Peyer's patch (tissue), 4 donors: ENCODE measurements at regions not wholly inside any gene's neighbourhood (a gene's known extent, or its start where the extent isn't known, plus 50 kb on each side); places are given as distances from the start of the nearest gene placed in this dataset.
A peak's percentile ranks its signal among the peaks of the same experiment; 100 is the strongest.

Experiments used
- DNase-seq, 3 donors: peaks; one replicate each; pipeline ENCODE4 v3.0.0-alpha.2; 2017 to 2019
- H3K27ac ChIP-seq, 4 donors: fragments of 200-600 bp; sonication (generic); one replicate each; pipeline ENCODE4 v1.5.1; 2016 to 2019
- H3K27me3 ChIP-seq, 2 donors: fragments of 200-600 bp; sonication (generic); one replicate each; pipeline ENCODE4 v1.5.1; 2019
- H3K36me3 ChIP-seq, 3 donors: fragments of 200-600 bp; sonication (generic); one replicate each; pipeline ENCODE4 v1.5.1; 2016 to 2019
- H3K4me1 ChIP-seq, 4 donors: fragments of 200-600 bp; sonication (generic); one replicate each; pipeline ENCODE4 v1.5.1; 2016 to 2019
- H3K4me3 ChIP-seq, 4 donors: fragments of 200-600 bp; sonication (generic); 1 replicate in 3 of 4; 2 replicates in 1 of 4; pipeline ENCODE4 v1.5.1; 2016 to 2019; ENCODE audit warnings: mild to moderate bottlenecking in 1 of 4
- H3K9me3 ChIP-seq, 4 donors: fragments of 200-600 bp; sonication (generic); one replicate each; pipeline ENCODE4 v1.5.1; 2016 to 2019; ENCODE audit warnings: mild to moderate bottlenecking in 1 of 4
- CTCF ChIP-seq, 6 experiments: fragments of 450-650 bp in 4 of 6; fragments of 200-600 bp in 2 of 6; sonication (generic) in 1 of 6; IDR thresholded peaks; one replicate each; pipeline ENCODE4 v1.5.1; 2017 to 2019; ENCODE audit warnings: antibody characterized with exemption in 6 of 6, mild to moderate bottlenecking in 3 of 6, moderate library complexity in 1 of 6
- POLR2A ChIP-seq, 2 donors: fragments of 450-650 bp; IDR thresholded peaks; one replicate each; pipeline ENCODE4 v1.5.1; 2017; ENCODE audit warnings: antibody characterized with exemption in 2 of 2, mild to moderate bottlenecking in 2 of 2, moderate library complexity in 2 of 2

GRCh38 chr2:8625399-8626300 is 56.2 kb upstream of the ID2 start:
- H3K27ac ChIP-seq, result peak overlapping the region in 1 of 4 donors; percentile 63
- no peaks in the 10 kb centered on the region for H3K36me3 ChIP-seq
- H3K27me3 ChIP-seq, result no peaks in the 10 kb centered on the region
- H3K9me3 ChIP-seq, result no peaks in the 10 kb centered on the region
- H3K4me1 ChIP-seq, result peaks cover 0 to 31% (median 6%) of the 10 kb centered on the region in 4 donors
- H3K4me3 ChIP-seq, result no peak overlapping the region
- peak in 2 of 3 donors; percentile 36 to 45 for DNase-seq
- TF ChIP-seq CTCF (IDR thresholded peaks at IDR 0.05) (no peak), POLR2A (IDR thresholded peaks at IDR 0.05) (no peak)

GRCh38 chr2:8626572-8626971 is 55.3 kb upstream of the ID2 start:
- no peak for TF ChIP-seq CTCF (IDR thresholded peaks at IDR 0.05)
- TF ChIP-seq POLR2A (IDR thresholded peaks at IDR 0.05), result no peak
- Histone ChIP-seq H3K9me3 (no peaks in the 10 kb centered on the region), H3K4me3 (no peak overlapping the region), H3K36me3 (no peaks in the 10 kb centered on the region), H3K4me1 (peaks cover 0 to 31% (median 6%) of the 10 kb centered on the region in 4 donors), H3K27me3 (no peaks in the 10 kb centered on the region), H3K27ac (peak overlapping the region in 1 of 4 donors; percentile 78)
- peak in 2 of 3 donors; percentile 36 to 49 for DNase-seq

- Histone ChIP-seq H3K9me3 (no peaks in the 10 kb centered on the region), H3K4me1 (peaks cover 0 to 31% (median 6%) of the 10 kb centered on the region in 4 donors), H3K27ac (peak overlapping the region in 3 of 4 donors; percentile 32 to 78 (median 61)), H3K27me3 (no peaks in the 10 kb centered on the region), H3K4me3 (peak overlapping the region in 2 of 4 donors; percentile 4 to 6), H3K36me3 (no peaks in the 10 kb centered on the region)
- no peak for TF ChIP-seq POLR2A (IDR thresholded peaks at IDR 0.05)
- no peak for TF ChIP-seq CTCF (IDR thresholded peaks at IDR 0.05)
- DNase-seq, result peak in 2 of 3 donors; percentile 62 to 66
Observed at GRCh38 chr2:8627019-8627691, 54.7 kb upstream of the ID2 start.

- TF ChIP-seq CTCF (IDR thresholded peaks at IDR 0.05) (peak in 4 of 6 experiments; percentile 16 to 77 (median 62)), POLR2A (IDR thresholded peaks at IDR 0.05) (peak in 1 of 2 donors; percentile 17)
- Histone ChIP-seq H3K4me1 (peaks cover 0 to 31% (median 6%) of the 10 kb centered on the region in 4 donors), H3K36me3 (no peaks in the 10 kb centered on the region), H3K4me3 (peak overlapping the region in 2 of 4 donors; percentile 4 to 6), H3K9me3 (no peaks in the 10 kb centered on the region), H3K27me3 (no peaks in the 10 kb centered on the region), H3K27ac (peak overlapping the region in 3 of 4 donors; percentile 32 to 78 (median 61))
- peak in 2 of 3 donors; percentile 92 to 95 for DNase-seq
Observed at GRCh38 chr2:8627692-8628085, 54.2 kb upstream of the ID2 start.

GRCh38 chr2:8628179-8628865 is 53.5 kb upstream of the ID2 start:
- peak overlapping the region in 2 of 4 donors; percentile 61 to 78 for H3K27ac ChIP-seq

More at GRCh38 chr2:8628179-8628865, 53.5 kb upstream of the ID2 start:
- no peak overlapping the region for H3K4me3 ChIP-seq
- no peaks in the 10 kb centered on the region for H3K36me3 ChIP-seq
- no peaks in the 10 kb centered on the region for H3K9me3 ChIP-seq
- DNase-seq, result peak in 1 of 3 donors; percentile 54
- TF ChIP-seq CTCF (IDR thresholded peaks at IDR 0.05) (no peak), POLR2A (IDR thresholded peaks at IDR 0.05) (no peak)
- peaks cover 0 to 32% (median 6%) of the 10 kb centered on the region in 4 donors for H3K4me1 ChIP-seq
- no peaks in the 10 kb centered on the region for H3K27me3 ChIP-seq
